GM18867 (cell line): ENCODE measurements at regions not wholly inside any gene's neighbourhood (a gene's known extent, or its start where the extent isn't known, plus 50 kb on each side); places are given as distances from the start of the nearest gene placed in this dataset.
"Not testable (repeated sequence)": the region's sequence is repeated elsewhere in the genome, so short reads cannot be mapped to it uniquely, and the experiment has no call there.

ENCODE experiments used
- ATAC-seq: cut with Tn5 transposase; IDR thresholded peaks from one replicate; pipeline ENCODE4 v1.9.1; 2021; ENCODE audit warnings: mild to moderate bottlenecking, moderate library complexity; ENCODE audit not compliant: unreplicated experiment

DNA sequence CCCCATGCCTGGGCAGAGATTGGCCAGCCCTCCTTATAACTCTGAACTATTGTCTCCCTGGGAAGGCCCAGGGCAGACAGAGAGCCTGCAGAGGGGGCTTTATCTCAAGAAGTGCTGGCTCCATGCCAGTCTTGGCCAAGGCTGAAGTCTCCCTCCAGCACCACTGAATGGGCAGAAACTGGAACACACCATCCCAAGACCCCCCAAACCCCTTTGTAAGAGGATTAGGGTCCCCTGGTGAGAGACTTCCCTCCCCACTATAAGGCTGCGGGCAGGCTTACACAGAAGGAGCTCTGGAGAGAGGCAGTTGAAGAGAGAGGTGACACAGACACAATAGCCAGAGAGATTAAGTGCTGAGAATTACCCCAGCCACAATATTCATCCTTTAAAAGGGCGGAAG lies 97.2 kb downstream of the NAV1 start:
- ATAC-seq: no peak

DNA sequence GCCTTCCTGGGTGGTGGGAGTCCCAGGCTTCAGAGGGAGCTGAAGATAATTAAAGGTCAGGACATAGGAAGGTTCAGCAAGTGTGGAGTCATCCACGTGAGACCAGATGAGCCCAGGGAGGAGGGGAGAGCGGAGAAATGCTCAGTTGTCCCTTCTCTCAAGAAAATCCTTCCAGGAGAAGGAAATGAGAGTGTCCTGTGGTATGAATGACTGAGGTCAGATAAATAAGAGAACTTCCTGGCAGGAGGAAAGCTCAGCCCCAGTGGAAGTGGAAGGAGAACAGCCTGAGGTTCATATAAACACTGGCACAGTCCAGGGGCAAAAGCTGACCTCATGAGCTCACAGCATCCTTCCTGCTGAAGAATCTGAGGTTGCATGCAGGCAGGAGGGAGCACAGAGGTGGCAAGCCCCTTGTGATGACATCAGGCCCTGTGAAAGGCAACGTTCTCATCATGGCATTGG lies 97.6 kb downstream of the NAV1 start:
- ATAC-seq: no peak

DNA sequence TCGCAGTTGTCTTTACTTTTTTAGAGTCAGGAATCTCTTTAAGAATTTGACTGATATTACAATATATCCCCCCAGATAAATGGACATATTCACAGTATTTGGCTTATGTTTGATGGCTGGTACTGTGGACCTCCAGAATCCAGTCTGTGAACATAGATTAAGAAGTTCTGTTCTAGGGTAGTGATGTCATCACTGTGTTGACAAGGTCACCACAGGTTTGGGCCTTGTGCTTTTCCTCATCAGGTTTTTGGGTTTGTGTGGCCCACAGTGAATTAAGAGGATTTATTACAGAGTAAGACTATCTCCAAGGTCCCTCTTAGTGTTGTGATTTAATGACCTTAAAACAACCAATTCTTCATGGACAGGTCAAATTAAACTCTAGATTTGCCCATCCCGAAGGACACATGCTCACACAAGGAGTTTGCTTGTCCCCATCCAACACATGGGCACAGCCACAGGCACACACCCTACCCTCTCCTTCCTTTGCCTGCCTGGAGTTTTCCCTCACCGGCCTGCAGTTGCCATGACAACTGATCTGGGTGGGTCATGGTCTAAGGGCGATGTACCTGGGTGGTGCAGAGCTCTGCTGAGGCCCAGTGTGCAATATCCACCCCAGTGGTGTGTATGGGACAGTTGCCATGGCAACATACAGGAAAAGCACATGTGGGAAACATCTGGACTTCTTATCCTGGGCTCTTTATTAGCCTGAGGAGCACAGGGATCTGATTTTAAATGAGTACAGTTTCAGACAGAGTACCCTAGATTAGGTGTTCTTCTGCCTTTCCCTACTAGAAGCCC lies 98.6 kb downstream of the NAV1 start:
- ATAC-seq: no peak

DNA sequence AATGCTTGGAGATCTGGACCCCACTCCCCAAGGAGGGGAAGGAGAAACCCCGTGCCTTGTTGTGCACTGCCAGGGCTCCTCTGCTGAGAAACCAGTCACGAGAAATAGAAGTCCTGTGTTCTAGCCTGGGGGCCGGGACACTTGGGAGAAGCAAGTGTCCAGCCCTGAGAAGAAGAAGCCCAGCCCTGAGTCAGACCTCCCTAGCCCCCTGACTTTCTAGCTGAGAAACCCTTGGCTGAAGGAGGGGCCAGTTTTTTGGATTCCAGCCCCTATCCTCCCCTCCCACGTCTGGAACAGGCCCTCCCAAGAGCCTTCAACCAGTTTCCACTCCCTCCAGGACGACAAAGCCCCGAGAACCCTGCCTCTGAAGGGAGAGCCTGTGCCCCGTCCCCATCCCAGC lies 100.5 kb downstream of the NAV1 start:
- ATAC-seq: no peak

DNA sequence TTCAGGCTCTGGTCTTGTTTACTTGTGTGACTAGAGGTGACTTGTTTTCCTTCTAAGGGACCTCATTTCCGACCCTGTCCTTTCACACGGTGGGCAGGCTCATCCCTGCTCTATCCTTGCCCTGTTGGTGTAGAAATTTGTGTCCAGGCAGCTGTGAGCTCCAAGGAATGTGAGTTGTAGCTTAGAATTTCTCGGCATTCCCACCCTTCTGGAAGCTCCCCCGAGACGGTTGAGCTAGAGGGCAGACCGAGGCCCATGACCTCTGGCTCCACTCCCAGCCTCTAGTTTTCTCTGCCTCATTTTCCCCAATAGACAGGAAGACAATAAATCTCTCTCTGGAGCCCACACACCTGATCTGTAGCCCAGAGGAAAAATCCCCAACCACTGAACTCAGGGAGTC lies 100.9 kb downstream of the NAV1 start:
- no peak for ATAC-seq

DNA sequence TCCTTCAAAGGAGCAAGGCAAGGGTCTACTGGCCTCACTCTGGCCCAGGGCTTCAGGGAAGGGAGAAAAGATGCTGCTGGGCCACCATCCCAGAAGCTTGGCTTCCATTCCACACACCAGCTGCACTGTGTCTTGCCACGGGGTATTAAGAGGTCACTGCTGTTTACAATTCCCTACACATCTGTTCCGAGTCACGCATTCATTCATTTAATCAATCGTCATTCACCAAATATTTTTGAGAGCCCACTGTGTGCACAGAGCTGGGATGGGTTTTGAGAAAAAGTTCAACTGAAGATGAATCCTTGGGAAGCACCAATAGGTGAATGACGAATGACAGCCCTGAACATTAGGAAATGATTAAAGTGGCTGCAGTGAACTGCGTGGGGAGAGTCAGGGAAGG lies 101.7 kb downstream of the NAV1 start:
- ATAC-seq: no peak

DNA sequence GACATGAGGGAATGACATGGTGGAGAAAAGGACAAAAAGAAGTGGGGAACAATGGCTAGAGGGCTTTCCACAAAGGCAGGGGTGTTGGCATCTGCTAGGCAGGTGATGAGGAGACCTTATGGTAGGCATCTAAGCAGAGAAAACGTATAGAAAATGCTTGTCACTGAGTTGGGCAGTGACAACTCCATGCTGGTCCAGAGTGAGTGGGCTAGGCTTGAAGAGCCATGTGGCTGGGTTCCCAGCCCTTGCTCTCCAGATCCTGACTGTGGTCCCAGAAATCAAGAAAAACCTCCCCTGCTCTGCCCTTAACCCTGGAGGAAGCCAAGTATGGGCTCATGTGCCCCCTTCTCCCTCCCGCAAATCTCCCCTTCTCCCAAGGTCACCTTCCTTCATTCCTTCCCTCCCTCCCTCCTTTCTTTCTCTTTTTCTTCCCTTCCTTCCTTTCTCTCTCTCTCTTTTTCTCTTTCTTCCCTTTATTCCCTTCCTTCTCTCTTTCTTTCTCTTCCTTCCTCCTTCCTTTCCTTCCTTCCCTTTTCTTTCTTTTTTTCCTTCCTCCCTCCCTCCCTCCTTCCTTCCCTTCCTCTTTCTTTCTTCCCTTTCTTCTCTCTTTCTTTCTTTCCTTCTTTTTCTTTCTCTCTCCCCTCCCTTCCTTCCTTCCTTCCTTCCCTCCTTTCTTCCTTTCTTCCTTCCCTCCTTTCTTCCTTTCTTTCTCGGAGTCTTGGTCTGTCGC lies 102.8 kb downstream of the NAV1 start:
- no peak for ATAC-seq

DNA sequence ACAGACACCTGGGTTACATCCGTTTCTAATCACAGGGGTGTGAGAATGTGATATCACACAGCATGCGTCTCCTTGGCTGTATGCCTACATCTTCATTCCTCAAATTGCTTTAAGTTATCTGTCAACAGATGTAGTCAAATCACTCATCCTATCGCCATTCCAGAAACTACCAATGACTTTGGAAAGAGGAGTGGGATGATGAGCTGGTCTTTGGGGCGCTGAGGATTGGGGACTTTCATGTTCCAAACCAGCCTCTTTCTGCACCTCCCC lies 104.8 kb downstream of the NAV1 start:
- ATAC-seq: no peak

DNA sequence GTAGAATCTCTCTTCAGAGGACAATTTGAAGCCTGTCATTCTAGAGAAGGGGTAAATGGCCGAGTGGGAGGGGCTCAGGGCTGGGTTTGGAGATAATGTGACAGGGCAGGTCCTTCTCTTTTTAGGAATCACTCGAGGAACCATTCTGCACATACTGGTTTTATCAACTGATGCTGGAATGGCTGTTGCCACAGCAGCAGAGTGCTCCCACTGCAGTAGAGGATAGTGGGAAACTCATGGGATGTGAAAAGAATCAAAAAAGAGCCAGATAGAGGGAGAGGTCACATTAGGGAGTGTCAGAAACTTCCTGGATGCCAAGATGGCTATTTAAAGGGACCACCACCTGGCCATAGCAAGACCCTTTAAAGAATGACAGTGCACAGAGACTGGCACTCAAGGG lies 105.3 kb downstream of the NAV1 start:
- no peak for ATAC-seq

DNA sequence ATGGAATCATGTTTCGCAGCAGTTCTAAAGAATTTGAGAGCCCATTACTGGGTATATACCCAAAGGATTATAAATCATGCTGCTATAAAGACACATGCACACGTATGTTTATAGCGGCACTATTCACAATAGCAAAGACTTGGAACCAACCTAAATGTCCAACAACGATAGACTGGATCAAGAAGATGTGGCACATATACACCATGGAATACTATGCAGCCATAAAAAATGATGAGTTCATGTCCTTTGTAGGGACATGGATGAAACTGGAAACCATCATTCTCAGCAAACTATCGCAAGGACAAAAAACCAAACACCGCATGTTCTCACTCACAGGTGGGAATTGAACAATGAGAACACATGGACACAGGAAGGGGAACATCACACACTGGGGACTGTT lies 106.1 kb downstream of the NAV1 start:
- ATAC-seq: not testable (repeated sequence)

DNA sequence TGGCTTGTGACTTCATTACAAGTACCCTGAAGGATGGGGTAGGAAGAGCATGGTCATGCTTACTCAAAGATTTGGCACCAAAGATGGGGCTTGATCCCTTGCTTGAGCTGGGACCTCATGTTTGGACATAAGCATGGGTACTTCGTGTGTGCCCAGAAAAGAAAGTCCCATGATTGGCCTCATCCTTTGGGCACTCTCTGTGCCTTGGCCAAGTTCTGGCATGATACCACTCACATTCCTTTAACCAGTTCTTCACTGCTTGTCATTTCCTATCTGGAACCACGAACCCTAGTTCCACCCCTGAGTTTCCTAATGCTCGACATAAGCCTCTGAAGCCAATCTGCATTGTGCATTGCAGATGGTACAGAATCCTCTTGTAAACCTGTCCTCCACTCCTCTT lies 107.0 kb downstream of the NAV1 start:
- ATAC-seq: no peak

DNA sequence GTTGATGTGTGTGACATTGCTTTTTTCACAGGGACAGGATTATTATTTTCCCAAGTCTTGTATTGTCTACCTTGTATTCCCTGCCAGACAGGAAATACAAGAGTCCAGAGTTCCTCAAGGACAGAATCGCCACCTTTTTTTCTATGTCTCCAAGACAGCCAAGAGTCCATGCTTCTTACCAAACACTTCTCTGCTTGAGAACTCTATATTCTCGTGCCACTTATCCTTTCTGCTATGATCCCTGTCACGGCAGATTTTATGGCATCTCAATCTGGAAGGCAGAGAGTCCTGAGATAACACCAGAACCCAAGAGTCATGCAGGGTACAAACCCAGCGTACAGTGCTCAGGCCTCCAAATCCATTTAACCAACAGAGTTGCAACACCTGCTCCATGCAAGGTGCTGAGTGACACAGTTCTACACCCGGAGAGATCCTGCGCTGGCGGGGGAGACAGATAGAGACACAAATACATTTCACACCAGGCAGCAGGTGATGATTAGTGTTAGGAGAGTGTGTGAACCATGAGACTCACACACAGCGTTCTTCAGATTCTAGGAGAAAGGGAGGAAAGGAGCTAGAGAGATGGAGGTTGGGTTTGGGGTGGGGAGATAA lies 107.6 kb downstream of the NAV1 start:
- ATAC-seq: no peak

DNA sequence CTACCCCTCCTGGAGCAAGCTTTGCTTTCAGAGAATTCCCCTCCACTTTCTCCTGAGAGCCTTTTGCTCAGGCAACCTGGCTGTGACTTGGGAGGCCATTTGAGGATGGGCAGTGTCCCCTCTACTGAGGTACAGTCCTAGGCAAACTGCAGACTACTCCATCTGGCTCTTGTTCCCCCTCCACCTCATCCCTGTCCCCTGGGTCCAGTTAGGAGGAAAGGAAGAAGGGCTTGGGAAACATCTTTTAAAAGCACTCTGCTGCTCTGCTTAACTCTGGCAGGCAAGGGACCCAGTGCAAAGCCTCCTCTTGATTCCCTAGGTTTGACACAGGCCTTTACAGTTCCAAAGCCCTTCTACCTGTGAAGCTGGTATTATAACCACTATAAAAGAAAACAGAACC lies 108.2 kb downstream of the NAV1 start:
- no peak for ATAC-seq

DNA sequence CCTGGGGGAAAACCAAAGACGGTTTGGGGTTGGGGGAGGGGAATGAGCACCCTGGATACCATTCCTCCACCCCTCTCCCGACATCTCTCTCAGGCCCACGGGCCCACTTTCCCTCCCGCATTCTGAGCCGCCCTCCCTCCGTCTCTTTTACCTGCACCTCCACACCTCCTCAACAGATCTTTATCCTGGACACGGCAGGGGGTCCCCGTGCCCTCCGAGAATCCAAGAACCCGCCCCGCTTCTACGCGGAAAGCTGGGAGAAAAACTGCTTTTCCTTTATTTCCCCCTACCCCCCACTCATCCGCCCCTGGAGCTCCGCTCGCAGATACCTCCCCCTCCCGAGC lies 108.8 kb downstream of the NAV1 start:
- no peak for ATAC-seq

DNA sequence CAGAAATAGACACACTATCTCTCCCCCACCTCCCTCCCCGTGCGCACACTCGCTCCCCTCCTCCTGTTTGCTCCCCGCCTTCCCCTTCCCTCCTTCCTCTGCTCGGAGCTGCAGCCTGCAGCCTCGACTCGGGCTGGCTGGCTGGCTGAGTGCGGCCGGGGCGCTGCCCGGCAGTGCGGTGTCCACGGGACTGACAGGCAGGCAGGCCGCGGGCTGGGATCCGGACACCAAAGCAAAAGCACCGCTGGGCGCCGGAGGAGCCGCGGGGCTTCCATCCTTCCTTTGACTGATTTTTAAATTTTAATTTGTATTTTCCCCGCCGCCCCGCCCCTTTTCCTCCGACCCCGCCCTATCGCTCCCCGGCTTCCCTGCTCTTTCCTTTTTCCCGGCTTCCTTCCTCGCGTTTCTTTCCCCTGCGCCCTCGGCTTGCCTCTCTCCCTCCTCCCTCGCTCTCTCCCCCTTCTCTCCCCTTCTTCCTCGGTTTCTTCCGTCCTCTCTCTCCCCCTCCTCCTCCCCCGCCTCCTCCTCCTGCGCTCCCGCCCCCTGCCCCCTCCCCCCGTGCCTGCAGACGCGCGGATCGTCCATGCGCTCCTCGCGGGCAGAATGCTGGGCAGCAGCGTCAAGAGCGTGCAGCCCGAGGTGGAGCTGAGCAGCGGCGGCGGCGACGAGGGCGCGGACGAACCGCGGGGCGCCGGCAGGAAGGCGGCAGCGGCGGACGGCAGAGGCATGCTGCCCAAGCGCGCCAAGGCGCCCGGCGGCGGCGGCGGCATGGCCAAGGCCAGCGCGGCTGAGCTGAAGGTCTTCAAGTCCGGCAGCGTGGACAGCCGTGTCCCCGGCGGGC lies 109.4 kb downstream of the NAV1 start:
- no peak for ATAC-seq

DNA sequence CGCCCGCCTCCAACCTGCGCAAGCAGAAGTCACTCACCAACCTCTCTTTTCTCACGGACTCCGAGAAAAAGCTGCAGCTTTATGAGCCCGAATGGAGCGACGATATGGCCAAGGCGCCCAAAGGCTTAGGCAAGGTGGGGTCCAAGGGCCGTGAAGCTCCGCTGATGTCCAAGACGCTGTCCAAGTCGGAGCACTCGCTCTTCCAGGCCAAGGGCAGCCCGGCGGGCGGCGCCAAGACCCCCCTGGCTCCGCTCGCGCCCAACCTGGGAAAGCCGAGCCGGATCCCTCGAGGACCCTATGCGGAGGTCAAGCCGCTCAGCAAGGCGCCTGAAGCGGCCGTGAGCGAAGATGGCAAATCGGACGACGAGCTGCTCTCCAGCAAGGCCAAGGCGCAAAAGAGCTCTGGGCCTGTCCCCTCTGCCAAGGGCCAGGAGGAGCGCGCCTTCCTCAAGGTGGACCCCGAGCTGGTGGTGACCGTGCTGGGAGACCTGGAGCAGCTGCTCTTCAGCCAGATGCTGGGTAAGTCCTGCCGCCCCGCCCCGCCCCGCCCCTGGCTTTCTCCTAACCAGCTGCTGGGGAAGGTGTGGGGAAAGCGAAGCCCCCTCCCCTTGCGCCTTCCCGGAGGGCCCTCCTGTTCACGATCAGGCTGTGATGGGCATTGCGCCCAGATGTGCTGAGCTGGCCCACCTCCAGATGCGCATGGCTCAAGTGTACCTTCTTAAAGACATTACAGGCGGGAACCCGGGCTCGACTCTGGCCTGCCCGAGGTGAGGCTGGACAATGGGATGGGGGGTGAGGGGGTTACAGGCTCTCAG lies 110.2 kb downstream of the NAV1 start:
- no peak for ATAC-seq

DNA sequence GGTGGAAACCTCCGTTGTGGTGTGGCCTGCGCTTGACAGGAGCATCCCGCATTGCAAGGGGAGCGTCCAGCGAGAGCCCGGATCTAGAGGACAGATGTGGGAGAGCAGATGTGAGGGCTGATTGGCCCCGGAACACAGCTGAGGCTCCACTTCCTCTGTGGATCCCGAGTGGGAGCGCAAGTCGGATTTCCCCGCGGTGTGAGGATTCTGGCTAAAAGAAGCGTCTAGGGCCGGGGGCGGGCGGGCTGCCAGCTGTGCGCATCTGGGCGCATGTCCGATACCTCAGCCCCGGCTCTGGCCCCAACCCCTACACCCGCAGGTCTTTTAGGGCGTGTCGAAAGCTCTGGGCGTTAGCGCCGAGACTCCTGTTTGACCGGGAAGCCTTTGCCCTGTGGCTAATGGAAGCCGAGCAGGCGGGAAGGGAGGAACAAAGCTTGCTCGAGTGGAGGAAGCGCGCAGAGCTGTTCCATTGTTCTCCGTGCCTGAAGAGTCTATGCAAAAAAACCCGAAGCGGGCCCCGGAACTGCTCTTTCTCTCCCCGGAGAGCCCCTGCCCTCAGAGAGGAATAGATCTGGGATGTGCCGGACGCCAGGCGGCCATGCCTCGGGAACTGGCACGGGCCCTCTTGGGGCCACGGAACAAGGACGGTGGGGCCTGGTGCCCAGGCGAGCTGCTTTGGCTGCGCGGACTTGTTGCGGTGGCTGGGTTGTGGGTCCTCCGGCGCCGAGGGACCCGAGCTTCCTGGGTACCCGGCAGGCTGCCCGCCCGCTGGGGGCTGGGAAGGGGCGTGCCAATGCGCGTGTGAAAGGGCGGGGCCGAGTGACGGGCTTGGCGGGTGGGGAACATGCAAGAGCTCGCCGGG lies 111.1 kb downstream of the NAV1 start:
- no peak for ATAC-seq

DNA sequence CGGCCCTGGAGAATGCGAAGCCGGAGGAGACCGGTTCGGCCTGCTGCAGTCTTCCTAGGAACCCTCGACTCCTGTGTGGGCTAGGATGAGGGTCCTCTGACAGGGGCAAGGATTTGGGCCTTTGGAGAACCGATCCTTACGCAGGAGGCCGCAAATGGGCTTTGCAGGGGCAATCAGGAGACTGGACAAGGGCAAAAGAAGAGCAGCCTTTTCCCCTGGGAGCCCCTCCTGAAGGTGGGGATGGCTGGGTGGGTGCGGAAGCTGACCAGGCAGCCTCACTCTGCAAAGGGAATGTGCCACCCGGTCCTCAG lies 111.7 kb downstream of the NAV1 start:
- ATAC-seq: no peak

DNA sequence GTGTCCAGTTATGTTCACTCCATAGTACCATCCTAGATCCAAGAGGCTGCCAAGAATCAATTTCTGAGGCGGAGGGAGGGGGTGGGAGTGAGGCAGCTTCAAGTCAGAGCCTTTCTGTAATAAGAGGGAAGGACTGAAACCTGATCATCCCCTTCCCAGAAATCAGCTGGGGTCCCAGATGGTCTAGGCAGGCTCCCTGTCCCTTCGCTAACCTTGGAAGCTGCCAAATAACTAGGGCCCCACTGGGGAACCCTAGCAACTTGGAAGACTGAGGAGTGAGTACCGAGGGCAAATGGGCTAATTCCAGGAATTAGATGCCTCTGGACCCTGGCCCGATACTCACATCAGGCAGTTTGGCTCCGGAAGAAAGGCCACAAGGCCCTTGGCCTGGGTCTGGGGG lies 113.3 kb downstream of the NAV1 start:
- no peak for ATAC-seq

DNA sequence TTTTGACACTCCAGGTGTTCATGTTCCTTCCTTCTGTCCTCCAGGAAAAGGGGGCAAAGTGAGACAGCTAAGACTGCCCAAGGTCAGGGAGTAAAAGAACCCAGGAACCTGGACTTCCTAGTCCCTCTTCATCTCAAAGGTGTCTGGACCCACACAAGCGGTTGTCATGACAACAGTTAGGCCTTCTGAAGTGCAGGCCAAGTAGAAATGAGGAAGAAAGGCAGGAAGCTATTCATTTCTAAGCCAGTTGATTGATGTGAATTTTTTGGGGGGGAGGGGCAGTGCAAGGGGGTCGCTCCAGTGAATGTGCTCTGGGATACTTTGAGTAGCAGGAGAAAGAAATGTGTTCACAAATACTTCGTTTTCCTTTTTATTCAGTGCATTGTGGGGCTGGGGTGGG lies 114.3 kb downstream of the NAV1 start:
- no peak for ATAC-seq
